Stimulated activated CD4-positive, alpha-beta T cell treated with anti-CD3 and anti-CD28 coated beads, Interleukin-15, amount 100 ng/mL, for 48 hours (primary cell): ENCODE measurements at regions not wholly inside any gene's neighbourhood (a gene's known extent, or its start where the extent isn't known, plus 50 kb on each side); places are given as distances from the start of the nearest gene placed in this dataset.

Experiments used
- DNase-seq, 2 donors: peaks; one replicate each; pipeline ENCODE4 v3.0.0-alpha.2; 2020; ENCODE audit warnings: low read depth in 2 of 2

GRCh38 chr13:99646866-99647595 lies 145.8 kb downstream of the TM9SF2 start:
- no peak for DNase-seq

GRCh38 chr13:99642841-99643240 lies 141.6 kb downstream of the TM9SF2 start:
- no peak for DNase-seq

- no peak for DNase-seq
Measured at GRCh38 chr13:99642006-99642405, 140.7 kb downstream of the TM9SF2 start.

- no peak for DNase-seq
Measured at GRCh38 chr13:99640260-99640659, 139.0 kb downstream of the TM9SF2 start.

GRCh38 chr13:99639126-99639525 lies 137.9 kb downstream of the TM9SF2 start:
- no peak for DNase-seq

- DNase-seq: no peak
Measured at GRCh38 chr13:99636728-99637353, 135.6 kb downstream of the TM9SF2 start.

GRCh38 chr13:99636306-99636705 lies 135.0 kb downstream of the TM9SF2 start:
- no peak for DNase-seq

GRCh38 chr13:99634672-99635071 lies 133.4 kb downstream of the TM9SF2 start:
- no peak for DNase-seq

- DNase-seq: no peak
Measured at GRCh38 chr13:99630269-99630898, 129.1 kb downstream of the TM9SF2 start.

GRCh38 chr13:99629641-99630040 lies 128.4 kb downstream of the TM9SF2 start:
- no peak for DNase-seq

GRCh38 chr13:99628442-99628841 lies 127.2 kb downstream of the TM9SF2 start:
- DNase-seq: no peak

- DNase-seq: no peak
Measured at GRCh38 chr13:99626461-99627082, 125.3 kb downstream of the TM9SF2 start.

GRCh38 chr13:99624936-99625540 lies 123.8 kb downstream of the TM9SF2 start:
- DNase-seq: no peak

- DNase-seq: no peak
Measured at GRCh38 chr13:99620806-99621205, 119.5 kb downstream of the TM9SF2 start.

- no peak for DNase-seq
Measured at GRCh38 chr13:99619207-99619606, 117.9 kb downstream of the TM9SF2 start.

GRCh38 chr13:99617474-99618255 lies 116.4 kb downstream of the TM9SF2 start:
- DNase-seq: no peak

GRCh38 chr13:99614465-99614885 lies 113.2 kb downstream of the TM9SF2 start:
- no peak for DNase-seq
